ENCODE measurements at regions not wholly inside any gene's neighbourhood (a gene's known extent, or its start where the extent isn't known, plus 50 kb on each side); places are given as distances from the start of the nearest gene placed in this dataset.

- TF ChIP-seq CTCF (IDR thresholded peaks at IDR 0.05): no peak
- TF ChIP-seq EZH2phosphoT487 (IDR thresholded peaks at IDR 0.05): no peak
These were observed 63.7 kb upstream of the DLG1 start for GRCh38 chr3:197362081-197362480.

All from neural progenitor cell (in vitro differentiated cells).